GM18499 (cell line): ENCODE measurements at regions not wholly inside any gene's neighbourhood (a gene's known extent, or its start where the extent isn't known, plus 50 kb on each side); places are given as distances from the start of the nearest gene placed in this dataset.
"Not testable (repeated sequence)": the region's sequence is repeated elsewhere in the genome, so short reads cannot be mapped to it uniquely, and the experiment has no call there.

Experiments used
- ATAC-seq: cut with Tn5 transposase; IDR thresholded peaks from one replicate; pipeline ENCODE4 v1.9.1; 2021; ENCODE audit warnings: moderate number of reproducible peaks; ENCODE audit not compliant: insufficient read depth, unreplicated experiment

DNA sequence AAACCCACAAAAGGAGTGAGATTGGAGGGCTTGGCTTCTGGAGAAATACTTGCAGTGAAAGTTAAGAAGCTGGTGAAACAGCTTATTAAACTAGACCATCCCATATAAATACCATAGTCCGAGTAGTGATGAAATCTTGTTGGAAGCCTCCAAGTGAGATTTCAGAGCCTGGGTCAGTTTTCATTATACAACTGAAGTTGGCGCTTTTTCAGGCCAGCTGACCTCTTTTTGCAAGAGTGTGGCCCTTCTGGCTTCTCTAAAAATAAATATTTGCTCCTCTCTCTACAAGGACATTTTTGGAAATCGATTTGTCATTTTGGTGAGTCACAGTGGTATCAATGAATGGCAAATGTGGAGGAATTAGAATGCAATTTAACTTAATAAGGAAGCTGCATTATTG lies 51.2 kb upstream of the THRB start:
- ATAC-seq = no peak

GRCh38 chr3:24548278-24548677 lies 53.6 kb upstream of the THRB start:
- no peak for ATAC-seq

GRCh38 chr3:24550588-24550987 lies 55.9 kb upstream of the THRB start:
- ATAC-seq = no peak

DNA sequence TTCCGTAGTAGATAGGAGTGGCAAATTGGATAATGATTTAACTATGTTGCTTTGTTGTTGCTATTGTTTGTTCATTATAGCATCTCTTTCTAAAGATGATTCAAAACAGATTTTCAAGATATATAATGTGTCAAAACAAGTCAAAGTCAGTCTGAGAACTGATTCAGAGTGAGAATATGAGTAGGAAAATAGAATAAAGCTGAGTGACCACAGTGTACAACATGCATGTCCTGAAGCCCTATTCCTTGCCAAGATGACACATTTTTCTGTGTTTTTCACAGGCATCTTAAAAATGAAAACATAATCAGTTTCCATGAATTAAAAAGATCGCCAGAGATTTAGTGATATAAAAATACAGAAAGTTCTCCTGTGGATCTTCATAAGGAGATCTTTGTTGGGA lies 57.0 kb upstream of the THRB start:
- ATAC-seq = no peak

DNA sequence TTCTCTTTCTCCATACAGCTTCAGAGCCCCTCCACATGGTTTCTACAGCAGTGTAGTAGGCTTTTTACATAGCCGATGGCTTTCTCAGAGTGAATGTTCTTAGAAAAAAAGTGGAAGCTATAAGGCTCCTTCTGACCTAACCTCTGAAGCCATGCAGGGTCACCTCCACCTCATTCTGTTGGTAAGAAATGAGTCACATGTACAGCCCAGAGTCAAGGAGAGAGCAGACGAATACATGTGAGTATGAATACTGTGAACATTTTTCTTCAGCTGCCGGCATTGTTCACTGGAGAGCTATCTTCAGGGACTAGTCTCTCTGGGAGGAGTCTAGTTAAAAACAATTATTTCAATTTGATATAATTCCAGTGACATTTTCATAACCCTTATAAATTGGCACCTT lies 68.2 kb upstream of the THRB start:
- peak; percentile 80 for ATAC-seq

- ATAC-seq = no peak
Observed at GRCh38 chr3:24565053-24565452, 70.4 kb upstream of the THRB start.

GRCh38 chr3:24565656-24566055 lies 71.0 kb upstream of the THRB start:
- ATAC-seq = no peak

- ATAC-seq = no peak
Observed at GRCh38 chr3:24566927-24567326, 72.3 kb upstream of the THRB start.

- not testable (repeated sequence) for ATAC-seq
Observed at GRCh38 chr3:24572409-24572808, 77.8 kb upstream of the THRB start.

DNA sequence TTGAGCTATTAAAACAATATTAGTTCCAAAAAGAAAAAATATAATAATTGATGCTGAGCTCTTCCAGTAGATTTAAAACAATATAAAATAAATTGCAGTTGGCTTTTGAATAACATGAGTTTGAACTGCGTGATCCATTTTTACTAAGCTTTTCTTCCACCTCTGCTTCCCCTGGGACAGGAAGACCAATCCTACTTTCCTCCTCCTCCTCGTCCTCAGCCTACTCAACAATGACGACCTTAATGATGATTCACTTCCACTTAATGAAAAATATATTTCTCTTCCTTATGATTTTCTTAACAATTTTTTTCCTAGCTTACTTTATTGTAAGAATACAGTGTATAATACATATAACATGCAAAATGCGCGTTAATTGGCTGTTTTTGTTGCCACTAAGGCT lies 78.9 kb upstream of the THRB start:
- ATAC-seq = no peak

DNA sequence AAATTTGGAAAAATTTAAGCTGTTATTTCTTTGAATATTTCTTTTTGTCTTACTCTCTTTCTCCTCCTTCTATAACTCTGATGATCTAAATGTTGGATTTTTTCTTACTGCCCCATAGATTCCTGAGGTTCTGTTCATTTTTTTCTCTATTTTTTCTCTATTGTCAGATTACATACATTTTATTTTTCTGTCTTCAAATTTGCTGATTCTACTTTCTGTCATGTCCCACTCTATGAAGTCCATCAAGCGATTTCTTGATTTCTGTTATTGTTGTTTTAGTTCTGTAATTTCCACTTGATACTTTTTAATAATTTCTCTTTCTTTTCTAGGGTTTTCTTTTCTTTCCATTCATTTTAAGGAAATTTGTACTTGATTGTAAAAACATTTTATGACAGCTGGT lies 83.7 kb upstream of the THRB start:
- no peak for ATAC-seq

GRCh38 chr3:24578951-24579421 lies 84.3 kb upstream of the THRB start:
- ATAC-seq = no peak

DNA sequence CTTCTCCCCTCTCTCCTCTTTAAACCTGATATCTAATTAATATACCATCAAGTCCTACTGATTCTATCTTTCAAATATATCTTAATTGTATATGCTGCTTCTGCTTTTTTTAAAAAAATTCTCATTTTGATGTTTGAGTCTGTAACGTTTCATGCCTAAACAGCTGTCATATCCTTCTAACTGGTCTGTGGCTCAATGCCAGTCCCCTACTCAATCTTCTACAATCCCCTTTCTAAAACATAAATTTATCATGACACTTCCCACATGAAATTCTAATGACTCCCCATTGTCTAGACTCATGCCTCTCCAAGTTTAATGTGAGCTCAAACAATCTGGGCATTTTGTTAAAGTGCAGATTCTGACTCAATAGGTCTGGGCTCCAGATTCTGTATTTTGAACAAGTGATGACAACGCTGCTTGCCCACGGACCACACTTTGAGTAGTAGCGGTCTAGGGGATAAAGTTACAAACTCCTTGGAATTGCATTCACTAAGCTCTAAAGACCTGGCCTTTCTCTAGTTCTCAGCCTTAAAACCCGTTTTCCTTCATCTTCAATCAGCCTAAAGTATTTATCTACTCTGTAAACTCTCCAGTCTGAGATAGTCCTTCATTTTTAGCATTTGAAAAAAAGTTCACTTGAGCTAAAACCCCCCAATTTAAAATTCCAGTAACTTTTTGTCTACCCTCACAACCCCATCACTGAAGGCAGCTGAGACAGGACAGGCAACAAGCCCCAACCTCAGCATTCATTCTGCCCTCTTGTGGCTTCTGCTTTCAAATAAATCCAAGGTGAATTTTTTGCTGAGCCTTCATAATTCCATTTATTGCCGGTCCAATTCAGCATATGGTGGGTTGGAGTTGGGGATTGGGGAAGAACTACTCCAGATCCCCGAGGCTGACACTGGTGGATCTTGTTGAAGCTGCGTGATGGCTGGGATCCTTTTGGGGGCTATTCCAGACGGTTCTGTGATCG lies 88.1 kb upstream of the THRB start:
- no peak for ATAC-seq

DNA sequence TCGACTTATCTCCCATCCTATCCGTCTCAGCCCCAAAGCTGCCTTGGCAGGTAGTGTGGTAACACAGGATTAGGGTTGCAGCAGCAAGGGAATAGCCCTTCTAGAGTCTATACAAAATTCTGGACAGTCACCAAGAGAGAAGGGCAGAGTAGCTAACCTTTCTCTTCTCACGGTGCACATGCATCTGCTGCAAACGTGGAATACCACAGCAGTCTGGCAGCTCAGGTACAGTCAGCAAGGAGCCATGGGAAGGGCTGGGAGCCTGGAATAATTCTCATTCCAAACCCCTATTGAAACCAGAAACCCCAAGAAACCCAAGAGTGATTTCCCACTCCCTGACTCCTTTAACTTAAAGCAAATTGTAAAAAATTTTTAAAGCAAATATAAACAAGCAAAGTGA lies 92.3 kb upstream of the THRB start:
- no peak for ATAC-seq

DNA sequence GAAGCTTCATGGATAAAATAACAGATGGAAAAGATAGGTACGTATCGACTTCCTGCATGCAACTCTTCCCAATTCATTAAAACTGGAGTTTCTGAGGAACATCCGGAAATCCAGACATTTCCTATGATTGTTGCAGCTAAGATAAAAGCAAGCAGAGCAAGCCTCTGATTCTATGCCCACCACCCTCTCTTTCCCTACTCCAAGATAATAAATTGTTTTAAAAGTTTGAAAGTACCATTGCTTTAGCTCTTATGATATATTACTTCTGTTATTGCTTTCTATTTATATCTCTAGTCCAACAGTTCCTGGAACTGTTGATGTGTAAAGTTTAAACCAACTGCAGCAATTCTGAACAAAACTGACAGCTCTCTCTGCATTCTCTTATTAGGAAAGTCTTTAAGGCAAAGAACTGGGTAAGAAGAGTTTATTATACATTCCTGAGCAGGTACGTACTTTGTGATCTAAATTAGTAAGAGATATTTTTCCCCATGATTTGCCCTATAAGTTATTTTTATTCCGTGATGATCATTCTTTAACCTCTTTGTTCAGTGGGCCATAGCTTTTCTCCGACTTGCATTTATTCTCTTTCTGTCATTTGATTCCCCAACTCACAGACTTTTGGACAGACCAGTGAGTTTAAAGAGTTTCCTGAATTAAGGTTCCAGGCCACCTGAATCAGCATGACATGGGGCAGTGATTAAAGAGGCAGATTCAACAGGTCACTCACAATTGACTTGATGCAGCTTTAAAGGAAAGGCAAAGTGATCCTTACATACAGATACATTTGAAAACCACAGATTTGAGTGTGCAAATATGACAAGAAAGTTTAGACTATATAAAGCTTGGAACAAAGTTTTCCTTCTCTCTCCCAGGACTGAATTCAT lies 94.2 kb upstream of the THRB start:
- ATAC-seq = no peak

DNA sequence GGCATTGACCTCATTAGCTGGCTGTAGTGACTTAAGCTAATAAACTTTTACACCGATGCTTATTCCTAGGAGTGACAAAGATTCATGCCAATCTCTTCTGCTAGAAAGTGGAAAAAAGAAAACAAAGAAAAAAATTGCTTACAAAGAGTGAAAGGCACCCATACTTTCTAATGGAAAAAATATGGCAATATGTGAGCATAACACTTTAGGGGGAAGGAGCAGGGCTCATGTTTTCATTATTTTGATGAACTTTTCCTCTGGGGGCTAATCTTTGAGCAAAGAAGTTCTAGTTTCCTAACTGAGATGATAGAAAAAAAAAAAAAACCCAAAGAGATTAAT lies 94.8 kb upstream of the THRB start:
- no peak for ATAC-seq

DNA sequence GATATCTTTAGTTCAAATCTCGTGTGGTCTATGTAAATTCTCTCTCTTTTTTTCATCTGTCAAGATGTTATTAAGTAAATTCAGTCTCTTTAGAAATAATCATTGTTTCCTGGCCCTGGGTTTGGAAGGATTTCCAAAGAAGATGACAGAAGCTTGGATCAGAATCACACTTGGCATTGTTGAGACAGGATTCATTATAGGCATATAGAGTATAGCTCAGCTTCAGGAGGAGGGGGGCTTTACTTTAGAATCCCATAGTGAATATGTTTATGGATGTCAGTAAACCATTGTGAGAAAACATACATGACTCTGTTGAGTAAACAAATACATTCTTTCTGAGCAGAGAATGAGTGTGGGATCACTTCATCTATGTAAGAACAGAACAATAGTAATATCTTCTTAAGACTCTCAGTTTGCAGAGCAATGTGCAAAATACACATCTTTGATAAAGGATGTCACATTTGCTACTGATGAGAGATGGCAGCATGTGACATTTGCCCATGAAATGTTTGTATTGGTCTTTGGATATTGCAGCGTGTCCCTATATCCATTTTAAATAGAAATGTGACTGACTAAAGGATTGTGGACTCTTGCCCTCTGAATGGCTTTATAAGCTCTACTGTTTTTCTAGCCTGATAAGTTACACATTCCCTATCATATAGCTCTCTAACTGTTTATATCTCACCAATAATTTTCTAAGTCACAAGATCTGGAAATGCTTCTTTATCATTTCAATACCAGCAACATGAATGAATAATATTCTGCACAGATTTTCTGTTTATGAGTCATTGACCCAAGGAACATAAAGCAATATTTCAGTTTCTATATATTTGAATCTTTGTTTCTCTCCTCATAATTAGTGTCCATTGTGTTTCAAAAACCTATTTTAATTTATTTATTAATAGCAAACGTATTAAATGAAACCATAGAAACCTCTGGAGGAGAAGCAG lies 95.6 kb upstream of the THRB start:
- no peak for ATAC-seq

DNA sequence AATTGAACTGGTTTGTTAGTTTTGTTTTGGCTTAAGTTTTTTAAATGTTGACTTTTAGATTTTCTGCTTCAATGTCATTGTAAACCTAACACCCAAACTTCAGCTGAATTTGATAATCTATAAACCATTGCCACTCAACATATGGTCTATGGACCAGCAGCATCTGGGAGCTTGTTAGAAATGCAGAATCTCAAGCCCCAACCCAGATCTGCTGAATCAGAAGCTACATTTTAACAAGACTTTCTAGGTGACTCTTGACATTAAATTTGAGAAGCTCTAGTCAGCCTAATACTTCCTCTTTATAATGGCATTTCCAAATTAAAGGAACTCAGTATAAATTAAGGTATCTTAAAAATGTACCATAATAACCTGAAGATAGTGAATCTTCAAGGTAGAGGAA lies 96.5 kb upstream of the THRB start:
- ATAC-seq = no peak

GRCh38 chr3:24591661-24592555 lies 97.3 kb upstream of the THRB start:
- ATAC-seq = no peak
